IMR-90 (cell line): ENCODE measurements at regions not wholly inside any gene's neighbourhood (a gene's known extent, or its start where the extent isn't known, plus 50 kb on each side); places are given as distances from the start of the nearest gene placed in this dataset.

ENCODE experiments used
- ATAC-seq: fragments of 200-7000 bp; cut with Tn5 transposase; 2 replicates; pipeline ENCODE4 v1.9.1; 2020; ENCODE audit warnings: low read depth, mild to moderate bottlenecking, moderate library complexity
- BruUV-seq: library from RNA; stranded (reverse); fragments of 400-500 nt; replicated peaks from 2 replicates; lab custom pipeline; 2021; lab: Mats Ljungman, UMichigan
- CTCF ChIA-PET: fragments of 300-600 bp; formaldehyde crosslinking; extraction: SDS; loops from one replicate; lab custom pipeline; 2021; ENCODE audit warnings: antibody characterized with exemption; lab: Yijun Ruan, JAX
- POLR2A ChIA-PET: fragments of 300-600 bp; sonication (Branson Sonifier 250); formaldehyde crosslinking; loops from one replicate; lab custom pipeline; 2022; ENCODE audit warnings: antibody characterized with exemption; ENCODE audit not compliant: unreplicated experiment; lab: Charles Lee
- DNase-seq: peaks from one replicate; pipeline ENCODE4 v3.0.0; 2013
- H2AFZ ChIP-seq: replicated peaks from 2 replicates; pipeline ENCODE3; 2013; ENCODE audit warnings: low read length, mild to moderate bottlenecking; ENCODE audit not compliant: poor library complexity
- H2AK5ac ChIP-seq: 2 replicates; pipeline ENCODE4 v1.6.1; 2013; ENCODE audit warnings: low read depth, low read length, inconsistent platforms
- H2AK9ac ChIP-seq: replicated peaks from 2 replicates; pipeline ENCODE3; 2013; ENCODE audit warnings: mild to moderate bottlenecking, low read depth, low read length, moderate library complexity; ENCODE audit not compliant: poor library complexity
- H2BK120ac ChIP-seq: 2 replicates; pipeline ENCODE4 v1.6.1; 2013; ENCODE audit warnings: low read depth, low read length, inconsistent platforms
- H2BK15ac ChIP-seq: 3 replicates; pipeline ENCODE4 v1.6.1; 2013; ENCODE audit warnings: low read depth, low read length, inconsistent platforms
- H2BK20ac ChIP-seq: 2 replicates; pipeline ENCODE4 v1.6.1; 2013; ENCODE audit warnings: low read depth, mild to moderate bottlenecking, inconsistent platforms, low read length, moderate library complexity
- H2BK5ac ChIP-seq: 2 replicates; pipeline ENCODE4 v1.6.1; 2013; ENCODE audit warnings: mild to moderate bottlenecking, low read depth, low read length, inconsistent platforms; ENCODE audit not compliant: poor library complexity, severe bottlenecking
- H3K14ac ChIP-seq: replicated peaks from 2 replicates; pipeline ENCODE4 v1.6.1; 2013; ENCODE audit warnings: low read depth, low read length, inconsistent platforms
- H3K18ac ChIP-seq: 2 replicates; pipeline ENCODE4 v1.6.1; 2013; ENCODE audit warnings: low read depth, low read length, control low read depth
- H3K23ac ChIP-seq: 2 replicates; pipeline ENCODE4 v1.6.1; 2013; ENCODE audit warnings: low read depth, low read length, inconsistent platforms
- H3K27ac ChIP-seq: 2 replicates; pipeline ENCODE4 v1.5.1; 2013; ENCODE audit warnings: mild to moderate bottlenecking, control low read depth, low read length; ENCODE audit not compliant: insufficient read depth
- H3K27me3 ChIP-seq: 2 replicates; pipeline ENCODE4 v1.6.1; 2013; ENCODE audit warnings: low read length; ENCODE audit not compliant: control insufficient read depth, insufficient read depth
- H3K36me3 ChIP-seq: 2 replicates; pipeline ENCODE4 v1.6.1; 2013; ENCODE audit warnings: low read length, mixed read lengths; ENCODE audit not compliant: control insufficient read depth, insufficient read depth
- H3K4ac ChIP-seq: 2 replicates; pipeline ENCODE4 v1.6.1; 2013; ENCODE audit warnings: low read depth, low read length, inconsistent platforms
- H3K4me1 ChIP-seq: 2 replicates; pipeline ENCODE4 v1.6.1; 2013; ENCODE audit warnings: low read length, mixed read lengths; ENCODE audit not compliant: control insufficient read depth, insufficient read depth
- H3K4me2 ChIP-seq: 2 replicates; pipeline ENCODE4 v1.6.1; 2013; ENCODE audit warnings: low read depth, mild to moderate bottlenecking, control low read depth, low read length, moderate library complexity
- H3K4me3 ChIP-seq: 2 replicates; pipeline ENCODE4 v1.5.1; 2013; ENCODE audit warnings: low read depth, mild to moderate bottlenecking, control low read depth, low read length, moderate library complexity; ENCODE audit not compliant: insufficient read depth
- H3K56ac ChIP-seq: 2 replicates; pipeline ENCODE4 v1.6.1; 2013; ENCODE audit warnings: low read length, inconsistent platforms; ENCODE audit not compliant: insufficient read depth; ENCODE audit errors: extremely low read depth
- H3K79me1 ChIP-seq, 2 experiments: 2 replicates each; pipeline ENCODE4 v1.6.1; 2013; ENCODE audit warnings: low read length in 2 of 2, inconsistent platforms in 1 of 2, low read depth in 1 of 2
- H3K9ac ChIP-seq: 2 replicates; pipeline ENCODE4 v1.6.1; 2013; ENCODE audit warnings: low read depth, low read length, control low read depth
- H3K9me1 ChIP-seq: 2 replicates; pipeline ENCODE4 v1.6.1; 2013; ENCODE audit warnings: low read length, inconsistent platforms; ENCODE audit not compliant: insufficient read depth
- H3K9me3 ChIP-seq: 2 replicates; pipeline ENCODE4 v1.6.1; 2013; ENCODE audit warnings: low read length; ENCODE audit not compliant: control insufficient read depth, insufficient read depth
- H4K20me1 ChIP-seq: 2 replicates; pipeline ENCODE4 v1.6.1; 2013; ENCODE audit warnings: low read length, inconsistent platforms; ENCODE audit not compliant: insufficient read depth
- H4K5ac ChIP-seq: 2 replicates; pipeline ENCODE4 v1.6.1; 2013; ENCODE audit warnings: mild to moderate bottlenecking, low read depth, low read length, control low read depth
- H4K8ac ChIP-seq, 2 experiments: 2 replicates each; pipeline ENCODE4 v1.6.1; 2013; ENCODE audit warnings: low read depth in 2 of 2, low read length in 2 of 2, control low read depth in 1 of 2, inconsistent platforms in 1 of 2
- H4K91ac ChIP-seq: 2 replicates; pipeline ENCODE4 v1.6.1; 2013; ENCODE audit warnings: low read depth, low read length, inconsistent platforms; ENCODE audit not compliant: insufficient read depth
- BHLHE40 ChIP-seq: fragments of 150-350 bp; IDR thresholded peaks from 2 replicates; pipeline ENCODE4 v1.6.1; 2016; ENCODE audit warnings: mild to moderate bottlenecking, low read depth, low read length
- CEBPB ChIP-seq: IDR thresholded peaks from 2 replicates; pipeline ENCODE4 v1.6.1; 2012; ENCODE audit warnings: low read depth, low read length, improper control_type of control experiment
- CHD1 ChIP-seq: IDR thresholded peaks from 2 replicates; pipeline ENCODE4 v1.6.1; 2012; ENCODE audit warnings: low read depth, low read length, improper control_type of control experiment
- CTCF ChIP-seq: conservative IDR thresholded peaks from 2 replicates; pipeline ENCODE4 v1.5.1; 2012; ENCODE audit warnings: mild to moderate bottlenecking, low read depth, low read length, improper control_type of control experiment
- ELK1 ChIP-seq: fragments of 150-350 bp; IDR thresholded peaks from 2 replicates; pipeline ENCODE4 v1.6.1; 2016; ENCODE audit warnings: low read depth, mild to moderate bottlenecking, low read length, moderate library complexity, borderline replicate concordance
- FOS ChIP-seq: fragments of 150-350 bp; IDR thresholded peaks from 2 replicates; pipeline ENCODE4 v1.6.1; 2016; ENCODE audit warnings: low read depth, low read length
- MAFK ChIP-seq: IDR thresholded peaks from 2 replicates; pipeline ENCODE4 v1.6.1; 2012; ENCODE audit warnings: low read depth, low read length, improper control_type of control experiment
- MAZ ChIP-seq: IDR thresholded peaks from 2 replicates; pipeline ENCODE4 v1.6.1; 2012; ENCODE audit warnings: low read depth, mild to moderate bottlenecking, low read length, improper control_type of control experiment, moderate library complexity, borderline replicate concordance
- MXI1 ChIP-seq: IDR thresholded peaks from 2 replicates; pipeline ENCODE4 v1.6.1; 2012; ENCODE audit warnings: low read depth, mild to moderate bottlenecking, low read length, moderate library complexity, borderline replicate concordance
- NFE2L2 ChIP-seq: fragments of 150-350 bp; IDR thresholded peaks from 2 replicates; pipeline ENCODE4 v1.6.1; 2016; ENCODE audit warnings: low read depth, mild to moderate bottlenecking, low read length
- POLR2A ChIP-seq: IDR thresholded peaks from 2 replicates; pipeline ENCODE4 v1.6.1; 2012; ENCODE audit warnings: mild to moderate bottlenecking, low read depth, low read length
- RAD21 ChIP-seq: IDR thresholded peaks from 2 replicates; pipeline ENCODE4 v1.6.1; 2012; ENCODE audit warnings: low read length, improper control_type of control experiment
- RCOR1 ChIP-seq: IDR thresholded peaks from 2 replicates; pipeline ENCODE4 v1.6.1; 2012; ENCODE audit warnings: mild to moderate bottlenecking, low read length, improper control_type of control experiment; ENCODE audit not compliant: insufficient replicate concordance
- RFX5 ChIP-seq: IDR thresholded peaks from 2 replicates; pipeline ENCODE4 v1.8.0; 2012; ENCODE audit warnings: low read depth, mild to moderate bottlenecking, low read length, moderate library complexity
- SMC3 ChIP-seq: fragments of 150-350 bp; IDR thresholded peaks from 2 replicates; pipeline ENCODE4 v1.6.1; 2016; ENCODE audit warnings: low read depth, mild to moderate bottlenecking, antibody characterized with exemption, low read length, moderate library complexity
- USF2 ChIP-seq: fragments of 150-350 bp; IDR thresholded peaks from 2 replicates; pipeline ENCODE4 v1.6.1; 2017; ENCODE audit warnings: mild to moderate bottlenecking, antibody characterized with exemption, low read length, low read depth
- WGBS, 2 experiments: methylation state at CpG; one replicate each; pipeline versions ENCODE4 v1.1.5 to v1.1.7; 2013; ENCODE audit warnings: missing lambda C conversion rate in 2 of 2; ENCODE audit not compliant: insufficient read length in 1 of 2; ENCODE audit errors: extremely low coverage in 2 of 2; 5-methylcytosine and 5-hydroxymethylcytosine counted together
- dilution Hi-C: fragments of 300-500 bp; cut with HindIII; formaldehyde crosslinking; loops from one replicate; pipeline ENCODE4 v1.14.3; 2018; ENCODE audit warnings: low sequenced_read_pairs; ENCODE audit not compliant: unreplicated experiment
- in situ Hi-C: fragments of 300-500 bp; cut with MboI; formaldehyde crosslinking; loops from 3 replicates; pipeline ENCODE4 v1.14.3; 2019; ENCODE audit warnings: low sequenced_read_pairs, inconsistent platforms, mixed read lengths
- intact Hi-C: fragments of 100-400 bp; cut with micrococcal nuclease; formaldehyde crosslinking; loops from 2 replicates; pipeline ENCODE4 v1.10.0; 2022

- dilution Hi-C loops (no loop called here), in situ Hi-C loops (no loop called here), intact Hi-C loops (no loop called here)
- ATAC-seq, result no peak
- TF ChIP-seq RCOR1 (no peak), ELK1 (no peak), MXI1 (no peak), CHD1 (no peak), MAZ (no peak), NFE2L2 (no peak), RFX5 (no peak), RAD21 (no peak), USF2 (no peak), FOS (no peak), POLR2A (no peak), SMC3 (no peak), BHLHE40 (no peak), CEBPB (no peak), CTCF (no peak), MAFK (no peak)
- BruUV-seq, result no TSS peak
- Histone ChIP-seq H4K91ac (no peak overlapping the region), H2AK5ac (no peak overlapping the region), H3K14ac (no peak overlapping the region), H3K36me3 (no peaks in the 10 kb centered on the region), H3K9me1 (no peaks in the 10 kb centered on the region), H2BK5ac (no peak overlapping the region), H3K27me3 (peaks cover 9% of the 10 kb centered on the region), H3K4me3 (no peak overlapping the region), H3K4me1 (no peaks in the 10 kb centered on the region), H3K18ac (no peak overlapping the region), H4K8ac (no peak overlapping the region), H4K5ac (no peak overlapping the region), H2AFZ (no peak overlapping the region), H4K20me1 (no peaks in the 10 kb centered on the region), H3K4me2 (no peak overlapping the region), H3K56ac (no peak overlapping the region), H3K9ac (no peak overlapping the region), H2AK9ac (no peak overlapping the region), H2BK15ac (no peak overlapping the region), H2BK120ac (no peak overlapping the region), H3K4ac (no peak overlapping the region), H3K27ac (no peak overlapping the region), H2BK20ac (no peak overlapping the region), H3K9me3 (no peaks in the 10 kb centered on the region), H3K23ac (no peak overlapping the region), H3K79me1 (no peaks in the 10 kb centered on the region)
- no CpG with 5 or more reads among the region's 3 CpGs for WGBS, 2 experiments
- DNase-seq, result no peak
- POLR2A ChIA-PET, result no interaction called here
- CTCF ChIA-PET, result no interaction called here
These were observed 62.7 kb upstream of the RPS6KA3 start for GRCh38 chrX:20329435-20329834.
